Neural crest cell (in vitro differentiated cells): ENCODE measurements at regions not wholly inside any gene's neighbourhood (a gene's known extent, or its start where the extent isn't known, plus 50 kb on each side); places are given as distances from the start of the nearest gene placed in this dataset.

Experiments used
- DNase-seq: peaks from one replicate; pipeline ENCODE4 v3.0.0; 2021; ENCODE audit warnings: low read depth, mixed read lengths, low spot score
- H3K27ac Mint-ChIP-seq: one replicate; pipeline ENCODE4 v1.8.0; 2021; ENCODE audit warnings: mild to moderate bottlenecking, mixed read lengths; ENCODE audit not compliant: unreplicated experiment
- H3K27me3 Mint-ChIP-seq: 2 replicates; pipeline ENCODE4 v1.8.0; 2021; ENCODE audit warnings: low read depth, mild to moderate bottlenecking, mixed read lengths
- H3K36me3 Mint-ChIP-seq: 2 replicates; pipeline ENCODE4 v1.8.0; 2021; ENCODE audit warnings: low read depth, mild to moderate bottlenecking, mixed read lengths
- H3K4me1 Mint-ChIP-seq: 2 replicates; pipeline ENCODE4 v1.8.0; 2021; ENCODE audit warnings: mixed read lengths
- H3K4me3 Mint-ChIP-seq: one replicate; pipeline ENCODE4 v1.8.0; 2021; ENCODE audit warnings: mild to moderate bottlenecking, mixed read lengths
- H3K9me3 Mint-ChIP-seq: 2 replicates; pipeline ENCODE4 v1.8.0; 2021; ENCODE audit warnings: mixed read lengths
- CTCF ChIP-seq: fragments of 200-600 bp; sonication (generic); conservative IDR thresholded peaks from 2 replicates; pipeline ENCODE4 v1.5.0; 2021; ENCODE audit warnings: antibody characterized with exemption, mild to moderate bottlenecking

GRCh38 chr1:57621776-57622175, 197.9 kb upstream of the DAB1 start:
- no peak overlapping the region for H3K27ac Mint-ChIP-seq
- no peak for TF ChIP-seq CTCF
- DNase-seq: no peak
- H3K9me3 Mint-ChIP-seq: no peaks in the 10 kb centered on the region
- H3K4me3 Mint-ChIP-seq: no peak overlapping the region
- H3K36me3 Mint-ChIP-seq: no peaks in the 10 kb centered on the region
- peaks cover 21% of the 10 kb centered on the region for H3K4me1 Mint-ChIP-seq
- H3K27me3 Mint-ChIP-seq: no peaks in the 10 kb centered on the region

GRCh38 chr1:57620605-57621004, 196.7 kb upstream of the DAB1 start:
- no peak for DNase-seq
- no peaks in the 10 kb centered on the region for H3K27me3 Mint-ChIP-seq
- H3K4me3 Mint-ChIP-seq: no peak overlapping the region
- no peak for TF ChIP-seq CTCF
- no peak overlapping the region for H3K27ac Mint-ChIP-seq
- peaks cover 20% of the 10 kb centered on the region for H3K4me1 Mint-ChIP-seq
- H3K36me3 Mint-ChIP-seq: no peaks in the 10 kb centered on the region
- H3K9me3 Mint-ChIP-seq: no peaks in the 10 kb centered on the region

GRCh38 chr1:57616921-57617320, 193.1 kb upstream of the DAB1 start:
- Mint-ChIP-seq H3K27ac (no peak overlapping the region), H3K4me3 (no peak overlapping the region), H3K27me3 (no peaks in the 10 kb centered on the region)

GRCh38 chr1:57615956-57616355, 192.1 kb upstream of the DAB1 start:
- H3K36me3 Mint-ChIP-seq: no peaks in the 10 kb centered on the region
- H3K9me3 Mint-ChIP-seq: no peaks in the 10 kb centered on the region
- no peak for TF ChIP-seq CTCF
- H3K27me3 Mint-ChIP-seq: no peaks in the 10 kb centered on the region
- no peak overlapping the region for H3K4me3 Mint-ChIP-seq
- DNase-seq: no peak
- no peak overlapping the region for H3K27ac Mint-ChIP-seq
- H3K4me1 Mint-ChIP-seq: no peaks in the 10 kb centered on the region

More at GRCh38 chr1:57616921-57617320, 193.1 kb upstream of the DAB1 start:
- H3K36me3 Mint-ChIP-seq: no peaks in the 10 kb centered on the region
- no peaks in the 10 kb centered on the region for H3K4me1 Mint-ChIP-seq
- no peak for TF ChIP-seq CTCF
- H3K9me3 Mint-ChIP-seq: no peaks in the 10 kb centered on the region
- DNase-seq: no peak

GRCh38 chr1:57612833-57613232, 189.0 kb upstream of the DAB1 start:
- H3K27me3 Mint-ChIP-seq: no peaks in the 10 kb centered on the region
- TF ChIP-seq CTCF: no peak
- no peak overlapping the region for H3K27ac Mint-ChIP-seq
- no peak for DNase-seq
- no peak overlapping the region for H3K4me3 Mint-ChIP-seq
- no peaks in the 10 kb centered on the region for H3K4me1 Mint-ChIP-seq
- no peaks in the 10 kb centered on the region for H3K36me3 Mint-ChIP-seq
- H3K9me3 Mint-ChIP-seq: no peaks in the 10 kb centered on the region

GRCh38 chr1:57605933-57606332, 182.1 kb upstream of the DAB1 start:
- Mint-ChIP-seq H3K9me3 (no peaks in the 10 kb centered on the region), H3K36me3 (no peaks in the 10 kb centered on the region), H3K27me3 (no peaks in the 10 kb centered on the region), H3K27ac (no peak overlapping the region), H3K4me1 (peaks cover 3% of the 10 kb centered on the region), H3K4me3 (no peak overlapping the region)
- DNase-seq: no peak
- TF ChIP-seq CTCF: no peak
